ENCODE measurements at regions not wholly inside any gene's neighbourhood (a gene's known extent, or its start where the extent isn't known, plus 50 kb on each side); places are given as distances from the start of the nearest gene placed in this dataset.

GRCh38 chr4:11264841-11265240 is 163.9 kb downstream of the HS3ST1 start:
- no peak for DNase-seq (ENCODE audit: low spot score)

GRCh38 chr4:11264346-11264745 is 164.3 kb downstream of the HS3ST1 start:
- DNase-seq (ENCODE audit: low spot score) = no peak

- DNase-seq (ENCODE audit: low spot score) = no peak
These were observed 165.5 kb downstream of the HS3ST1 start for GRCh38 chr4:11263208-11263607.

- no peak for DNase-seq (ENCODE audit: low spot score)
These were observed 167.4 kb downstream of the HS3ST1 start for GRCh38 chr4:11261066-11261850.

- DNase-seq (ENCODE audit: low spot score) = no peak
These were observed 168.9 kb downstream of the HS3ST1 start for GRCh38 chr4:11259837-11260236.

GRCh38 chr4:11252149-11252548 is 176.5 kb downstream of the HS3ST1 start:
- DNase-seq (ENCODE audit: low spot score) = peak; percentile 25

- DNase-seq (ENCODE audit: low spot score) = no peak
These were observed 178.2 kb downstream of the HS3ST1 start for GRCh38 chr4:11250510-11250909.

GRCh38 chr4:11232015-11232414 is 196.7 kb downstream of the HS3ST1 start:
- no peak for DNase-seq (ENCODE audit: low spot score)

GRCh38 chr4:11230866-11231265 is 197.8 kb downstream of the HS3ST1 start:
- no peak for DNase-seq (ENCODE audit: low spot score)

GRCh38 chr4:11228530-11228929 is 200.2 kb downstream of the HS3ST1 start:
- DNase-seq (ENCODE audit: low spot score) = no peak

GRCh38 chr4:11223311-11223710 is 205.4 kb downstream of the HS3ST1 start:
- no peak for DNase-seq (ENCODE audit: low spot score)

GRCh38 chr4:11218692-11219091 is 210.0 kb downstream of the HS3ST1 start:
- peak; percentile 44 for DNase-seq (ENCODE audit: low spot score)

- no peak for DNase-seq (ENCODE audit: low spot score)
These were observed 212.2 kb downstream of the HS3ST1 start for GRCh38 chr4:11216520-11216919.

GRCh38 chr4:11214281-11214680 is 214.4 kb downstream of the HS3ST1 start:
- DNase-seq (ENCODE audit: low spot score) = no peak

- no peak for DNase-seq (ENCODE audit: low spot score)
These were observed 218.9 kb downstream of the HS3ST1 start for GRCh38 chr4:11209826-11210225.

- DNase-seq (ENCODE audit: low spot score) = no peak
These were observed 227.4 kb downstream of the HS3ST1 start for GRCh38 chr4:11201256-11201655.

- no peak for DNase-seq (ENCODE audit: low spot score)
These were observed 230.0 kb downstream of the HS3ST1 start for GRCh38 chr4:11198516-11199305.

GRCh38 chr4:11197631-11198341 is 230.9 kb downstream of the HS3ST1 start:
- DNase-seq (ENCODE audit: low spot score) = no peak

GRCh38 chr4:11196927-11197522 is 231.7 kb downstream of the HS3ST1 start:
- no peak for DNase-seq (ENCODE audit: low spot score)

- no peak for DNase-seq (ENCODE audit: low spot score)
These were observed 234.3 kb downstream of the HS3ST1 start for GRCh38 chr4:11194431-11194830.

- no peak for DNase-seq (ENCODE audit: low spot score)
These were observed 238.9 kb downstream of the HS3ST1 start for GRCh38 chr4:11189756-11190155.

- DNase-seq (ENCODE audit: low spot score) = no peak
These were observed 245.3 kb downstream of the HS3ST1 start for GRCh38 chr4:11183356-11183740.

All from NAMALWA (cell line).